ENCODE measurements at regions not wholly inside any gene's neighbourhood (a gene's known extent, or its start where the extent isn't known, plus 50 kb on each side); places are given as distances from the start of the nearest gene placed in this dataset.

GRCh38 chr21:32167513-32167912, 111.3 kb downstream of the MIS18A start:
- H3K4me1 ChIP-seq, result no peaks in the 10 kb centered on the region
- no peak overlapping the region for H3K27ac ChIP-seq
- no peak for DNase-seq
- no peak overlapping the region for H3K4me3 ChIP-seq
- H3K9me3 ChIP-seq (replicated peaks), result no peaks in the 10 kb centered on the region; the same call in 1 of the 2 replicates
- no peaks in the 10 kb centered on the region for H3K27me3 ChIP-seq
- H3K36me3 ChIP-seq, result no peaks in the 10 kb centered on the region

DNA sequence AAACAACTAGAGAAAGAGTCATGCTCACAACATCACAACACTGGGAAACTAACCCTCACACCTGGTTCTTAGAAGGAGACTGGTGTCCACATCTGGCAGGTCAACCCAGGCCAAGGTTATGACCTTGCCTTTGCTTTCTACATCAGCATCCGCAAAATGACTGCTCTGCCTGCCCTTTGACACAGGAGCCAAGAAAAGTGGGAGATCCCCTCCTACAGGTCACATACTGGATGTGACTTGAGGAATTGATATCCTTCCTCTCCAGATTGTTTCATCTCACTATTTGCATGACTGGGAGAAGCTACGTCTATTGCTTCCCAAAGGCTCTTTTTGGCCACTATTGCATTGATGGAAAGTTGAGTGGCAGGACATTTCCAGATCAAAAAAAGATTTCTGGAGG, 115.5 kb downstream of the MIS18A start:
- Histone ChIP-seq H3K4me1 (no peaks in the 10 kb centered on the region), H3K9me3 (replicated peaks) (no peaks in the 10 kb centered on the region), H3K27me3 (no peaks in the 10 kb centered on the region), H3K36me3 (no peaks in the 10 kb centered on the region), H3K27ac (no peak overlapping the region), H3K4me3 (no peak overlapping the region)
- DNase-seq, result no peak

- H3K27ac ChIP-seq, result no peak overlapping the region
- no peak overlapping the region for H3K4me3 ChIP-seq
- no peaks in the 10 kb centered on the region for H3K27me3 ChIP-seq
- no peak for DNase-seq
- no peaks in the 10 kb centered on the region for H3K4me1 ChIP-seq
- no peaks in the 10 kb centered on the region for H3K36me3 ChIP-seq
- no peaks in the 10 kb centered on the region for H3K9me3 ChIP-seq (replicated peaks)
Observed at GRCh38 chr21:32162727-32163320, 116.0 kb downstream of the MIS18A start.

- no peaks in the 10 kb centered on the region for H3K36me3 ChIP-seq
- no peak overlapping the region for H3K4me3 ChIP-seq
- no peaks in the 10 kb centered on the region for H3K4me1 ChIP-seq
- H3K9me3 ChIP-seq (replicated peaks), result no peaks in the 10 kb centered on the region
- no peak overlapping the region for H3K27ac ChIP-seq
- no peaks in the 10 kb centered on the region for H3K27me3 ChIP-seq
- DNase-seq, result no peak
Observed at GRCh38 chr21:32155226-32155625, 123.6 kb downstream of the MIS18A start.

DNA sequence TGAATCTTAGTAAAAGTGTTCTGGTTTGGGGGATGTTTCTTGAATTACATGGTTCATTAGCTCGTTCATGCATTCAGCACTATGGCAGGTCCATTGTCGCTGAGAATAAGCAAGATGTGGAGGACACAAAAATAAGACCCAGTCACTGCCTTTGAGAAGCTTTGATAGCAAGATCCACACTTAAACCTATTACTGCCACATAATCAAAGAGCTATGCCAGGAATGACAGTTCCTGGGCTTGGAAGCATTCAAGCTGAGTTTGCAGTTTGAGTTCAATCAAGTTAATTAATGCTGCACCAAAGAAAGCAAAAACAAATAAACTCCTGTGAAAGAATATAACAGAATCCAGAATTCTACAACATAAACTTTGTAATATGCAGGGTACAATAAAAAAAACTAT, 131.8 kb downstream of the MIS18A start:
- peaks cover 7% of the 10 kb centered on the region for H3K4me1 ChIP-seq
- no peaks in the 10 kb centered on the region for H3K36me3 ChIP-seq
- no peak for DNase-seq

GRCh38 chr21:32144851-32145250, 134.0 kb downstream of the MIS18A start:
- Histone ChIP-seq H3K36me3 (no peaks in the 10 kb centered on the region), H3K27me3 (no peaks in the 10 kb centered on the region), H3K9me3 (replicated peaks) (no peaks in the 10 kb centered on the region; the same call in 1 of the 2 replicates), H3K27ac (no peak overlapping the region), H3K4me1 (peaks cover 7% of the 10 kb centered on the region), H3K4me3 (no peak overlapping the region)
- DNase-seq, result no peak

More for the DNA sequence above, 131.8 kb downstream of the MIS18A start:
- Histone ChIP-seq H3K27ac (no peak overlapping the region), H3K9me3 (replicated peaks) (no peaks in the 10 kb centered on the region; the same call in 1 of the 2 replicates), H3K4me3 (no peak overlapping the region), H3K27me3 (no peaks in the 10 kb centered on the region)

- no peaks in the 10 kb centered on the region for H3K27me3 ChIP-seq
- no peaks in the 10 kb centered on the region; the same call in 1 of the 2 replicates for H3K9me3 ChIP-seq (replicated peaks)
- no peaks in the 10 kb centered on the region for H3K36me3 ChIP-seq
- H3K4me1 ChIP-seq, result peaks cover 7% of the 10 kb centered on the region
- H3K4me3 ChIP-seq, result no peak overlapping the region
- no peak overlapping the region for H3K27ac ChIP-seq
- no peak for DNase-seq
Observed at GRCh38 chr21:32143241-32143939, 135.5 kb downstream of the MIS18A start.

- Histone ChIP-seq H3K27me3 (no peaks in the 10 kb centered on the region), H3K4me1 (peaks cover 15% of the 10 kb centered on the region), H3K27ac (no peak overlapping the region), H3K9me3 (replicated peaks) (peaks cover 7% of the 10 kb centered on the region), H3K36me3 (no peaks in the 10 kb centered on the region), H3K4me3 (no peak overlapping the region)
- no peak for DNase-seq
Observed at GRCh38 chr21:32141318-32141633, 137.6 kb downstream of the MIS18A start.

DNA sequence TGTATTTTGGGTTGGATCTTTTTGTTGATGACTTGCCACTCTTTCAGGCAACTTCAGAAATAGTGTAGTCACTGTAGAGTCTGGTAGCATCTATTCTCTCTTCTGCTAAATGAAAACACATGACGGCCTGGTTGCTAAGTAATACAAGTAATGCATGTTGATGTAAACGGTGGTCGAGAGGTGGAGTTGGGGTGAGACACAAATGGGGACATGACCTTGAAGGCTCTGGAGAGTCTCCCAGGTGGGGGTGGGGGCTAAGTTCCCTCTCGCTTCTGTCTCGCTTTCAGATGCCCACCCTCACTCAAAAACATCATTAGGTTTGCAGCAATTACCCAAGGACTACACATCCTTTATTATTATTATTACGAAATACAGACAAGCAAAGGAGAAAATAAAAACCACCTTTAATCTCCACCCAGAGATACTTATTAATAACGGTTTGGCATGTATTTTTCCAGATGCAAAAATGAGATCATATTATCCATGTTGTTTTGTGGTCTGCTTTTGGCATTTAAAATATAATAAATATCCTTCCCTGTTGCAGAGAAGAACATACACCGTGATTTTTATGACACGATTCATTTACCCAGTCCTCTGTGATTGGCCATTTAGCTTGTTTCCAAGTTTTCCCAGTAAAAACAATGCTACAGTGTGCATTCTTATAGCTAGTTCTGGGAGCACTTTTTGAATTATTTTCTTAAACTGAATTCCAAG, 138.1 kb downstream of the MIS18A start:
- Histone ChIP-seq H3K27ac (no peak overlapping the region), H3K27me3 (no peaks in the 10 kb centered on the region), H3K36me3 (no peaks in the 10 kb centered on the region), H3K4me3 (no peak overlapping the region), H3K4me1 (peaks cover 15% of the 10 kb centered on the region), H3K9me3 (replicated peaks) (peaks cover 7% of the 10 kb centered on the region)
- DNase-seq, result no peak

DNA sequence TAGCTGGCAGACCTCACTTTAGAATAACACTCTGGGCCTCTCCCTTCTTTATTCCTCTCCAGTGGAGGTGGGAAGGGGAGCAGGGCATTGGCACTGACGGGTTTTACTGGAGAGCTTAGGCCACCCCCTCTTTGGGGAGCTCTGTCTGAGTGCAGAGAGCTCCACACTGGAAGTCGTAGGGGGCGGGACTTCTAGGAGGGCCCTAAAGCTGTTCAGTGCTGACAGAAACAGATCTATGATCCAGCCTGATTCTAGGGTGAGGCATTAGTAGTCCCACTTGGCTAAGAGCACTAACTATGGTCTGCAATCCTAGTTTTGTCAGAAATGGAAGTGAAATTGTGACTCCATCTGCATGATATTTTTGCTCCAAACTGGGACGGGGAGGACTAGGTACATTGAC, 138.7 kb downstream of the MIS18A start:
- Histone ChIP-seq H3K27ac (no peak overlapping the region), H3K4me1 (peaks cover 15% of the 10 kb centered on the region), H3K9me3 (replicated peaks) (peaks cover 7% of the 10 kb centered on the region), H3K36me3 (no peaks in the 10 kb centered on the region), H3K4me3 (no peak overlapping the region), H3K27me3 (no peaks in the 10 kb centered on the region)
- no peak for DNase-seq

DNA sequence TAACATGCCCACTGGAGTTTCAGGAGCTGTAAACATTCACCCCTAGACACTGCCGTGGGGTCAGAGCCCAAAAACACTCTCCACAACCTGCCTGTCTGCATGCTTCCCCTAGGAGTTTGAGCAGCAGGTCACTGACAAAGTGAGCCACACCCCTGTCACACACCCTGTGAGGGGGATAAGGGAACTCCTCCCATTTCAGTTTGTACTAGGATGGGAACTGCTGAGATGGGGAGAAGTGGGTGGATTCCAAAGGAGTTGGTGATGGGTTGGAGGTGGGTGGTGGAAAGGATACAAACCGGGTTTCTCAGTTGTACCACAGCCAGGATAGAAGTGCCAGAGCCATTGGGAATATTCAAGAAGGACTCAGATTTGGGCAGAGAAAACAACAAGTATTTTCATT, 140.2 kb downstream of the MIS18A start:
- H3K9me3 ChIP-seq (replicated peaks), result peaks cover 7% of the 10 kb centered on the region
- H3K27ac ChIP-seq, result no peak overlapping the region
- no peak for DNase-seq
- H3K27me3 ChIP-seq, result no peaks in the 10 kb centered on the region
- H3K4me1 ChIP-seq, result peaks cover 8% of the 10 kb centered on the region; the same call in 1 of the 2 replicates
- H3K36me3 ChIP-seq, result no peaks in the 10 kb centered on the region
- no peak overlapping the region for H3K4me3 ChIP-seq

DNA sequence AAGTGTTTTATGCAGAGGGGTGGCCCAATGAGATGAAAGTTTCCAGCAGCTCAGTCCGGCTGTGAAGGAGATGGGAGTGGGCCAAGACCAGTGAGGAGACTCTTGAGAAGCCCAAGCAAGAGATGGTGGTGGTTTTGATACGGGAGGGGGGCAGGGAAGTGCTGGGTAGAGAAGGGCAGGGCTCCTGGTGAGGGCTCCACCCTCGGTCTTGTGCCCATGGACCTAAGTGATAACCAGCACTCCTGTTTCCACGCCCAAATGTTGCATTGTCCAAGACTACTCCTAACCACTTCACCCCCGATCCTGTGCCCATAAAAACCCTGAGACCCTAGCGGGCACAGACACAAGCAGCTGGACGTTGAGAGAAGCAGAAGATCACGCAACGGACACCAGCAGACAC, 140.9 kb downstream of the MIS18A start:
- Histone ChIP-seq H3K9me3 (replicated peaks) (peaks cover 7% of the 10 kb centered on the region), H3K27ac (peak overlapping the region; percentile 63), H3K27me3 (no peaks in the 10 kb centered on the region)

DNA sequence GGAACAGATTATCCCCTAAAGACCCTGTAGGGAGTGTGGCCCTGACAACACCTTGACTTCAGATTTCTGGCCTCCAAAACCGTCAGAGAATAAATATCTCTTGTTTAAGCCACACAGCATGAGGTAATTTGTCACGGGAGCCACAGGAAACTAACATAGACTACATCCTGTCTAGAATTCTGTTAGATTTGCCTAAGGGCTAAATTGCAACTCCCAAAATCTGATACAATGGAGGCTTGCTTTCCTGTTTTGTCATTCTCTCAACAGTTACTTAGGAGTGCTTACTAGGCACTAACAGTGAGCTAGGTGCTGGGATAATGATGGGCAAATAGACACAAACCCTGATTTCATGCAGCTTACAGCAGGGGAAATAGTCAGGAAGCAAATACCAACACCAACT, 141.6 kb downstream of the MIS18A start:
- Histone ChIP-seq H3K27ac (peak overlapping the region; percentile 63), H3K9me3 (replicated peaks) (peaks cover 7% of the 10 kb centered on the region), H3K36me3 (no peaks in the 10 kb centered on the region), H3K4me3 (no peak overlapping the region), H3K4me1 (peaks cover 8% of the 10 kb centered on the region; the same call in 1 of the 2 replicates), H3K27me3 (no peaks in the 10 kb centered on the region)
- DNase-seq, result peak; percentile 23 to 71

More for the DNA sequence above, 140.9 kb downstream of the MIS18A start:
- no peak overlapping the region for H3K4me3 ChIP-seq
- peaks cover 8% of the 10 kb centered on the region; the same call in 1 of the 2 replicates for H3K4me1 ChIP-seq
- H3K36me3 ChIP-seq, result no peaks in the 10 kb centered on the region
- no peak for DNase-seq

GRCh38 chr21:32136546-32136945, 142.3 kb downstream of the MIS18A start:
- H3K27me3 ChIP-seq, result no peaks in the 10 kb centered on the region
- no peaks in the 10 kb centered on the region for H3K36me3 ChIP-seq
- peaks cover 7% of the 10 kb centered on the region for H3K9me3 ChIP-seq (replicated peaks)
- no peak overlapping the region for H3K4me3 ChIP-seq
- DNase-seq, result no peak
- peaks cover 8% of the 10 kb centered on the region; the same call in 1 of the 2 replicates for H3K4me1 ChIP-seq
- H3K27ac ChIP-seq, result peak overlapping the region; percentile 63

Data from SJCRH30 (cell line).